ENCODE measurements at regions not wholly inside any gene's neighbourhood (a gene's known extent, or its start where the extent isn't known, plus 50 kb on each side); places are given as distances from the start of the nearest gene placed in this dataset.
"Not testable (repeated sequence)": the region's sequence is repeated elsewhere in the genome, so short reads cannot be mapped to it uniquely, and the experiment has no call there.

- DNase-seq = not testable (repeated sequence)
These were observed 105.0 kb upstream of the IKBKE start for GRCh38 chr1:206365271-206365670.

GRCh38 chr1:206366131-206366530 is 104.1 kb upstream of the IKBKE start:
- not testable (repeated sequence) for DNase-seq

- DNase-seq = not testable (repeated sequence)
These were observed 103.5 kb upstream of the IKBKE start for GRCh38 chr1:206366772-206367171.

- DNase-seq = not testable (repeated sequence)
These were observed 102.2 kb upstream of the IKBKE start for GRCh38 chr1:206367955-206368622.

- not testable (repeated sequence) for DNase-seq
These were observed 95.6 kb upstream of the IKBKE start for GRCh38 chr1:206374725-206375124.

- not testable (repeated sequence) for DNase-seq
These were observed 94.7 kb upstream of the IKBKE start for GRCh38 chr1:206375552-206375951.

- DNase-seq = not testable (repeated sequence)
These were observed 91.8 kb upstream of the IKBKE start for GRCh38 chr1:206378506-206378905.

GRCh38 chr1:206379245-206379644 is 91.0 kb upstream of the IKBKE start:
- DNase-seq = not testable (repeated sequence)

GRCh38 chr1:206380163-206380790 is 90.0 kb upstream of the IKBKE start:
- not testable (repeated sequence) for DNase-seq

- DNase-seq = not testable (repeated sequence)
These were observed 89.3 kb upstream of the IKBKE start for GRCh38 chr1:206380791-206381610.

- DNase-seq = not testable (repeated sequence)
These were observed 86.1 kb upstream of the IKBKE start for GRCh38 chr1:206384029-206384807.

GRCh38 chr1:206384891-206385290 is 85.4 kb upstream of the IKBKE start:
- not testable (repeated sequence) for DNase-seq

GRCh38 chr1:206387631-206388030 is 82.6 kb upstream of the IKBKE start:
- DNase-seq = not testable (repeated sequence)

- DNase-seq = not testable (repeated sequence)
These were observed 78.4 kb upstream of the IKBKE start for GRCh38 chr1:206391903-206392302.

- DNase-seq = not testable (repeated sequence)
These were observed 72.8 kb upstream of the IKBKE start for GRCh38 chr1:206397501-206397900.

- not testable (repeated sequence) for DNase-seq
These were observed 72.0 kb upstream of the IKBKE start for GRCh38 chr1:206398261-206398660.

GRCh38 chr1:206403612-206404307 is 66.5 kb upstream of the IKBKE start:
- DNase-seq = not testable (repeated sequence)

GRCh38 chr1:206404309-206405027 is 65.8 kb upstream of the IKBKE start:
- DNase-seq = not testable (repeated sequence)

GRCh38 chr1:206405282-206405681 is 65.0 kb upstream of the IKBKE start:
- DNase-seq = not testable (repeated sequence)

- DNase-seq = not testable (repeated sequence)
These were observed 61.6 kb upstream of the IKBKE start for GRCh38 chr1:206408371-206409288.

Data from NCI-H2171 (cell line).